Naive thymus-derived CD8-positive, alpha-beta T cell (primary cell): ENCODE measurements at regions not wholly inside any gene's neighbourhood (a gene's known extent, or its start where the extent isn't known, plus 50 kb on each side); places are given as distances from the start of the nearest gene placed in this dataset.
"Not testable (repeated sequence)": the region's sequence is repeated elsewhere in the genome, so short reads cannot be mapped to it uniquely, and the experiment has no call there.

Experiments
- ATAC-seq, 2 donors: fragments of 150-1000 bp; cut with Tn5 transposase in 1 of 2; sonication (Bioruptor Pico), chemical (Tn5 transposase) in 1 of 2; 1 replicate in 1 of 2; 2 replicates in 1 of 2; pipeline ENCODE4 v1.10.0; 2021; ENCODE audit warnings: mild to moderate bottlenecking in 2 of 2, moderate library complexity in 2 of 2
- POLR2A ChIA-PET: fragments of 350-600 bp; sonication (Branson Sonifier 250); formaldehyde crosslinking; loops from one replicate; lab custom pipeline; 2021; ENCODE audit warnings: antibody characterized with exemption; lab: Charles Lee
- DNase-seq, 10 donors: peaks; one replicate each; pipeline versions ENCODE4 v3.0.0 to v3.0.0-alpha.2; 2020 to 2022
- H3K27ac Mint-ChIP-seq, 10 donors: one replicate each; pipeline ENCODE4 v1.8.0; 2020 to 2022; ENCODE audit warnings: mild to moderate bottlenecking in 10 of 10, mixed read lengths in 10 of 10, moderate library complexity in 4 of 10, inconsistent platforms in 1 of 10
- H3K27me3 Mint-ChIP-seq, 5 donors: one replicate each; pipeline ENCODE4 v1.8.0; 2021 to 2022; ENCODE audit warnings: mixed read lengths in 5 of 5
- H3K36me3 Mint-ChIP-seq, 3 donors: one replicate each; pipeline ENCODE4 v1.8.0; 2020 to 2022; ENCODE audit warnings: mixed read lengths in 3 of 3, mild to moderate bottlenecking in 2 of 3, inconsistent platforms in 1 of 3
- H3K4me1 Mint-ChIP-seq, 4 donors: one replicate each; pipeline ENCODE4 v1.8.0; 2021 to 2022; ENCODE audit warnings: mixed read lengths in 4 of 4
- H3K4me3 Mint-ChIP-seq, 10 donors: one replicate each; pipeline ENCODE4 v1.8.0; 2020 to 2022; ENCODE audit warnings: mild to moderate bottlenecking in 10 of 10, mixed read lengths in 10 of 10, moderate library complexity in 6 of 10, inconsistent platforms in 1 of 10
- H3K9me3 Mint-ChIP-seq, 9 donors: one replicate each; pipeline ENCODE4 v1.8.0; 2020 to 2022; ENCODE audit warnings: mixed read lengths in 9 of 9, mild to moderate bottlenecking in 3 of 9, inconsistent platforms in 1 of 9, moderate library complexity in 1 of 9

GRCh38 chr14:22106700-22107697, 433.4 kb upstream of the OR4E1 start:
- Mint-ChIP-seq H3K9me3 (no peaks in the 10 kb centered on the region), H3K27me3 (no peaks in the 10 kb centered on the region), H3K27ac (peak overlapping the region in 8 of 10 donors; percentile 11 to 80 (median 64)), H3K4me3 (peak overlapping the region in 5 of 10 donors; percentile 10 to 33 (median 16)), H3K4me1 (peaks cover 0 to 27% (median 12%) of the 10 kb centered on the region in 4 donors), H3K36me3 (no peaks in the 10 kb centered on the region)
- DNase-seq (no peak), ATAC-seq (no peak)
- POLR2A ChIA-PET, result interaction anchor here (0.7 to 1.8 kb wide), 2 partner anchors 24 to 36 kb away, joined by 3 to 4 read pairs; no protein-coding TSS in a partner anchor

- Mint-ChIP-seq H3K4me1 (peaks cover 0 to 27% (median 11%) of the 10 kb centered on the region in 4 donors), H3K36me3 (no peaks in the 10 kb centered on the region), H3K4me3 (peak overlapping the region; percentile 50 to 77 (median 65)), H3K27ac (peak overlapping the region in 9 of 10 donors; percentile 56 to 93 (median 83)), H3K9me3 (no peaks in the 10 kb centered on the region), H3K27me3 (no peaks in the 10 kb centered on the region)
- DNase-seq (no peak), ATAC-seq (peak; percentile 55 to 85)
- POLR2A ChIA-PET, result interaction anchor here (0.9 kb wide), 1 partner anchor 438 kb away, joined by 4 read pairs; no protein-coding TSS in a partner anchor
Observed at GRCh38 chr14:22105624-22106006, 432.0 kb upstream of the OR4E1 start.

DNA sequence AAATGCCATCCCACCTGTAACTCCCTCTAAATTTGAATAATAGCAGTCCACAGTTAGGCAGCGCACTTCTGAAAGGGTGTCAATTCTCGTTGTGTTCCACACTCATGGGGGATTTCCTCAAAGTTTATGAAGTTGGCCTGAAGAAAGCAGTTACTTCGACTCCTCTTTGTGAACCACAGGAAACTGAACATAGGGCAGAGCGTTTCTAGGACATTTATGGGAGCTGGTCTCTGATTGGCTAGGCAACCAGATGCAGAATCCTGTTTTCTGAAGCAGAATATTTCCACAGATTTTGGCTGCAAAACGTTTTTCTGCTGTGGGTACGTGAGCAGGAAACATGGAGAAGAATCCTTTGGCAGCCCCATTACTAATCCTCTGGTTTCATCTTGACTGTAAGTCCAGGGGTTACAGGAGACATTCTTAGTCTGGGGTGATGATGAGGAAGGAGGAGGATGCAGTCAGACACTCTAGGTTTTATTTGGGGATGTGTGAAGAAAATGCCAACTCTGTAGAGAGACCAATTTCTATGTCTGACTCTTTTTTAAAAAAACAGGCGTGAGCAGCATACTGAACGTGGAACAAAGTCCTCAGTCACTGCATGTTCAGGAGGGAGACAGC, 431.5 kb upstream of the OR4E1 start:
- H3K27me3 Mint-ChIP-seq, result no peaks in the 10 kb centered on the region
- POLR2A ChIA-PET, result interaction anchor here (0.9 kb wide), 1 partner anchor 438 kb away, joined by 4 read pairs; no protein-coding TSS in a partner anchor
- peaks cover 0 to 29% (median 13%) of the 10 kb centered on the region in 4 donors for H3K4me1 Mint-ChIP-seq
- H3K4me3 Mint-ChIP-seq, result peak overlapping the region; percentile 50 to 77 (median 65)
- H3K27ac Mint-ChIP-seq, result peak overlapping the region in 9 of 10 donors; percentile 56 to 93 (median 83)
- ATAC-seq (peak; percentile 52 to 74), DNase-seq (peak in 1 of 10 donors; percentile 13)
- H3K36me3 Mint-ChIP-seq, result no peaks in the 10 kb centered on the region
- H3K9me3 Mint-ChIP-seq, result no peaks in the 10 kb centered on the region

GRCh38 chr14:22100764-22101120, 427.1 kb upstream of the OR4E1 start:
- peaks cover 4 to 53% (median 52%) of the 10 kb centered on the region in 4 donors for H3K4me1 Mint-ChIP-seq
- POLR2A ChIA-PET, result interaction anchor here (2.1 kb wide), 1 partner anchor 35 kb away, joined by 12 read pairs; no protein-coding TSS in a partner anchor
- H3K4me3 Mint-ChIP-seq, H3K36me3 Mint-ChIP-seq, DNase-seq, H3K27me3 Mint-ChIP-seq, ATAC-seq, H3K27ac Mint-ChIP-seq, H3K9me3 Mint-ChIP-seq: not testable (repeated sequence)

DNA sequence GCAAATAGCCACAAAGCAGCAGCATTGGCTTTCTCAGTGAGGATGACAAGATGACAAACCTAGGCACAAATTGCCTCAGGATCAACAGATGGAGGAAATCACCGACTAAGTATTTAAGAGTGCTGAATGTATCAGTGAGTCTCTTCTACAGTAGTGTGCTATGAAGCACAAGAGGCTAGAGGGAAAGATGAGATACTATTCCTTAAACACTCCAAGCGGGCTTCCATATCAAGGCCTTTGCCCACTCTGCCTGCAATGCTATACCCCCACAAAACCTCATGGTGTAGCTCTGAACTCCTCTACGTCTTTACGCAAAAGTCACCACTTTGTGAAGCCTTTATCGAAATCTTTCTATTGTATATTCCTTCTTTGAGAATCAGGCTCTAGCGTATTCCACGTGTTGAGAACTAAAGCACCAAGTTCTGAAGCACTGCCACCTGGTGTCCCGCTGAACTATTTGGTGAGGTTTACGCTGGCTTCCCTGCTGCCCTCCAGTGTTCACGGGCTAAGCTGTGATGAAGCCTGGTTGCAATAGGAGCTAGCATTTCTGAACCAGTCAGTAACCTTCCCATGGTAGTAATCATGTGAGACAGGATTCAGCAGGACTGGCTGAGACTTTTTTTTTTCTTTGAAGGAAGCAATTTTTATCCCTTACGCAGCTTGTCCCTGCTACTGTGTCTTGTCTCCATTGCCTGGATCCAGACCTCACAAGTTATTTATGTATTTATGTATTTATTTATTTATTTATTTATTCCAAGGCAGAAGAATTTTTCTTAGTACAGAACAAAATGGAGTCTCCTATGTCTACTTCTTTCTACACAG, 426.5 kb upstream of the OR4E1 start:
- DNase-seq (peak; percentile 10 to 78 (median 56)), ATAC-seq (peak; percentile 70 to 74)
- H3K36me3 Mint-ChIP-seq, result no peaks in the 10 kb centered on the region
- H3K27me3 Mint-ChIP-seq, result peaks cover 0 to 3% (median 0%) of the 10 kb centered on the region in 5 donors
- peaks cover 4 to 52% (median 50%) of the 10 kb centered on the region in 4 donors for H3K4me1 Mint-ChIP-seq
- POLR2A ChIA-PET, result interaction anchor here (2.0 to 2.1 kb wide), 2 partner anchors 34 to 53 kb away, joined by 4 to 12 read pairs; no protein-coding TSS in a partner anchor
- no peaks in the 10 kb centered on the region for H3K9me3 Mint-ChIP-seq
- H3K27ac Mint-ChIP-seq, result peak overlapping the region in 2 of 10 donors; percentile 8 to 56
- H3K4me3 Mint-ChIP-seq, result peak overlapping the region in 3 of 10 donors; percentile 2 to 52 (median 43)

DNA sequence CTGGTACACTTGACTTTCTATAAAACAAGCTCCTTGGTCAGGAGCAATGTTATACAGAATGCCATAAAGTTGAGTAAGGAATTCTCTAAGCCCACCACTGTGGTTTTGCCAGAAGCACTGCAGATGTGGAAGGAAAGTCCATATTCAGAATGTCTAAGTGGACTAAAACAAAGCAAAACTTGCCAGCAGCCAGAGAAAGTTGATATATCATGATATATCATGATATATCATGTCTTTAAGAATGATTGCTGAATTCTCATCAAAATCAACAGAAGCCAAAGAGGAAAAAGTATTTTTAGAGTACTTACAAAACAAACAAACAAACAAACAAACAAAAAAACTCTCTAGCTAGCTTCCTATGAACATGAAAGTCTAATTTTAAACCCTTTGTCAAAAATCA, 424.8 kb upstream of the OR4E1 start:
- peaks cover 4 to 56% (median 48%) of the 10 kb centered on the region in 4 donors for H3K4me1 Mint-ChIP-seq
- H3K9me3 Mint-ChIP-seq, result no peaks in the 10 kb centered on the region
- DNase-seq (no peak), ATAC-seq (no peak)
- H3K27me3 Mint-ChIP-seq, result peaks cover 0 to 3% (median 0%) of the 10 kb centered on the region in 5 donors
- H3K36me3 Mint-ChIP-seq, result no peaks in the 10 kb centered on the region
- H3K27ac Mint-ChIP-seq, result peak overlapping the region in 7 of 10 donors; percentile 5 to 92 (median 31)
- POLR2A ChIA-PET, result interaction anchor here (1.8 to 2.0 kb wide), 2 partner anchors 28 to 51 kb away, joined by 4 to 10 read pairs; no protein-coding TSS in a partner anchor
- peak overlapping the region in 1 of 10 donors; percentile 77 for H3K4me3 Mint-ChIP-seq

- Mint-ChIP-seq H3K27ac (peak overlapping the region; percentile 53 to 94 (median 84)), H3K36me3 (no peaks in the 10 kb centered on the region), H3K4me3 (peak overlapping the region; percentile 12 to 85 (median 44)), H3K4me1 (peaks cover 6 to 55% (median 48%) of the 10 kb centered on the region in 4 donors), H3K9me3 (no peaks in the 10 kb centered on the region), H3K27me3 (peaks cover 0 to 3% (median 0%) of the 10 kb centered on the region in 5 donors)
- POLR2A ChIA-PET, result interaction anchor here (1.8 to 2.0 kb wide), 2 partner anchors 27 to 50 kb away, joined by 4 to 10 read pairs; no protein-coding TSS in a partner anchor
- DNase-seq (no peak), ATAC-seq (peak in 1 of 2 donors; percentile 37)
Observed at GRCh38 chr14:22097586-22098292, 424.1 kb upstream of the OR4E1 start.

- ATAC-seq, result no peak
Observed at GRCh38 chr14:22097072-22097471, 423.5 kb upstream of the OR4E1 start.

DNA sequence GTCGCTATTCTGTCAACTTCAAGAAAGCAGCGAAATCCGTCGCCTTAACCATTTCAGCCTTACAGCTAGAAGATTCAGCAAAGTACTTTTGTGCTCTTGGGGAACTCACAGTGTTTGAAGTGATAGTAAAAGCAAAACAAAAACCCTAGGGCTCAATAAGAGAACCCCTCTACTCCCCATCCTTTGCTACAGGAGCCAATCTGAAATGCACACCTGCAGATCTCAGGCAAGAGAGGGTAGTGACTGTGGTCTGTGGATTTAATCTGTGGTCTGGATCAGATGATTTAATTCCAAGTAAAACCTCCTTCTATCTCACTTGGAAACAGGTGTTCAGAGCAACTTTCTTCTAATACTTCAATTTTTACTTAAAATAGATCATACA, 422.9 kb upstream of the OR4E1 start:
- peak overlapping the region; percentile 71 to 86 (median 78) for H3K4me3 Mint-ChIP-seq
- peaks cover 0 to 3% (median 0%) of the 10 kb centered on the region in 5 donors for H3K27me3 Mint-ChIP-seq
- no peaks in the 10 kb centered on the region for H3K36me3 Mint-ChIP-seq
- peak; percentile 65 to 82 for ATAC-seq
- POLR2A ChIA-PET, result interaction anchor here (1.0 to 1.3 kb wide), 3 partner anchors 11 to 173 kb away, joined by 3 to 4 read pairs (median 3); no protein-coding TSS in a partner anchor
- H3K4me1 Mint-ChIP-seq, result peaks cover 6 to 54% (median 48%) of the 10 kb centered on the region in 4 donors
- DNase-seq, result peak in 4 of 10 donors; percentile 6 to 48 (median 32)
- peak overlapping the region; percentile 71 to 96 (median 91) for H3K27ac Mint-ChIP-seq
- H3K9me3 Mint-ChIP-seq, result no peaks in the 10 kb centered on the region

More at GRCh38 chr14:22097072-22097471, 423.5 kb upstream of the OR4E1 start:
- Mint-ChIP-seq H3K27me3 (peaks cover 0 to 3% (median 0%) of the 10 kb centered on the region in 5 donors), H3K36me3 (no peaks in the 10 kb centered on the region), H3K9me3 (no peaks in the 10 kb centered on the region), H3K27ac (peak overlapping the region; percentile 53 to 96 (median 91)), H3K4me3 (peak overlapping the region; percentile 71 to 86 (median 78)), H3K4me1 (peaks cover 6 to 54% (median 48%) of the 10 kb centered on the region in 4 donors)
- no peak for DNase-seq
- POLR2A ChIA-PET, result interaction anchor here (1.3 kb wide), 1 partner anchor 174 kb away, joined by 3 read pairs; no protein-coding TSS in a partner anchor

DNA sequence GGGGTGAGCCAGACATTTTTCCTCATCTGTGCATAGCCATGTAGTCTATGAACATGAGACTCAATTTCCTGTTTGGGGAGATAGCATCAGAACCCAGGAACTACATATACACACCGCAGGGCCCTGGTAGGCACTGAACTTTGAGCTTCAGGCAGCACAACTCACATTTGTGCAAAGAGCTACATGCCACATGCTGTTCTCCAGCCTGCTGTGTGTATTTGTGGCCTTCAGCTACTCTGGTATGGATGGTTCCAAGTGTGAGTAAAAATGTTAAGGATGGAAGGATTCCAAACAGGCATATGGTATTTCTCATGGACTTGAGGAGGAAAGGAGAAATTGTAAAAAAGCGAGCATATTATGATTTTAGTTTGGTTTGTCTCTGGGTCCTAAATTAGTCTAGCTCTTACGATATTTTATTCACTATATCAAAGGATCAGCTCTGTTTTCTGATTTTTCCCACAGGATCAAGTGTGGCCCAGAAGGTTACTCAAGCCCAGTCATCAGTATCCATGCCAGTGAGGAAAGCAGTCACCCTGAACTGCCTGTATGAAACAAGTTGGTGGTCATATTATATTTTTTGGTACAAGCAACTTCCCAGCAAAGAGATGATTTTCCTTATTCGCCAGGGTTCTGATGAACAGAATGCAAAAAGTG, 422.4 kb upstream of the OR4E1 start:
- no peaks in the 10 kb centered on the region for H3K36me3 Mint-ChIP-seq
- peaks cover 0 to 3% (median 0%) of the 10 kb centered on the region in 5 donors for H3K27me3 Mint-ChIP-seq
- no peaks in the 10 kb centered on the region for H3K9me3 Mint-ChIP-seq
- peak overlapping the region; percentile 71 to 86 (median 78) for H3K4me3 Mint-ChIP-seq
- H3K27ac Mint-ChIP-seq, result peak overlapping the region; percentile 71 to 96 (median 91)
- POLR2A ChIA-PET, result interaction anchor here (0.6 to 2.3 kb wide), 5 partner anchors 10 to 172 kb away, joined by 3 to 7 read pairs (median 3); no protein-coding TSS in a partner anchor
- DNase-seq (peak in 2 of 10 donors; percentile 16 to 28), ATAC-seq (peak; percentile 52 to 62)
- peaks cover 6 to 54% (median 48%) of the 10 kb centered on the region in 4 donors for H3K4me1 Mint-ChIP-seq
